ENCODE measurements at regions not wholly inside any gene's neighbourhood (a gene's known extent, or its start where the extent isn't known, plus 50 kb on each side); places are given as distances from the start of the nearest gene placed in this dataset.

DNA sequence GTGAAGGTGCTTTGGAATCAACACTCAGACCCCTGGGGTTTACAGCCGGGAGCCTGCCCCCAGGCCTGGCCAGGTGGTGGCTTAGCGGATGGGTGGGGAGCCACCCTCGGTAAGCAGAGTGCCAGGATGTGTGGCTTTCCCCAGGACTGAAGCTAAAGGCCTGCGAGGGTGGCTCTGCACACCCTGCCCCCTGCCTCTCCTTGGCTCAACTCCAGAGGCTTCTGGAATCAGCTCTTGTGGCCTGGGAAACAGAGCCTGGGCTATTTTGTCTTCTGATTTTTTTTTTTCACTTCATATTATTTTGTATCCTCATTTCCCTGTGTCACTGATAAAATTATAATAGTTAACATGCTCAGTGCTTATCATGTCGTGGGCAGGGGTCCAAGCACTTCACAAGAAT, 79.8 kb downstream of the RHOB start:
- no peak for DNase-seq (ENCODE audit: low spot score)
- TF ChIP-seq, protein P1, sequence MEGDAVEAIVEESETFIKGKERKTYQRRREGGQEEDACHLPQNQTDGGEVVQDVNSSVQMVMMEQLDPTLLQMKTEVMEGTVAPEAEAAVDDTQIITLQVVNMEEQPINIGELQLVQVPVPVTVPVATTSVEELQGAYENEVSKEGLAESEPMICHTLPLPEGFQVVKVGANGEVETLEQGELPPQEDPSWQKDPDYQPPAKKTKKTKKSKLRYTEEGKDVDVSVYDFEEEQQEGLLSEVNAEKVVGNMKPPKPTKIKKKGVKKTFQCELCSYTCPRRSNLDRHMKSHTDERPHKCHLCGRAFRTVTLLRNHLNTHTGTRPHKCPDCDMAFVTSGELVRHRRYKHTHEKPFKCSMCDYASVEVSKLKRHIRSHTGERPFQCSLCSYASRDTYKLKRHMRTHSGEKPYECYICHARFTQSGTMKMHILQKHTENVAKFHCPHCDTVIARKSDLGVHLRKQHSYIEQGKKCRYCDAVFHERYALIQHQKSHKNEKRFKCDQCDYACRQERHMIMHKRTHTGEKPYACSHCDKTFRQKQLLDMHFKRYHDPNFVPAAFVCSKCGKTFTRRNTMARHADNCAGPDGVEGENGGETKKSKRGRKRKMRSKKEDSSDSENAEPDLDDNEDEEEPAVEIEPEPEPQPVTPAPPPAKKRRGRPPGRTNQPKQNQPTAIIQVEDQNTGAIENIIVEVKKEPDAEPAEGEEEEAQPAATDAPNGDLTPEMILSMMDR (IDR thresholded peaks at IDR 0.05; ENCODE audit: borderline replicate concordance, control extremely low read depth, extremely low read depth, insufficient read depth, missing control alignments), result no peak
- in situ Hi-C loops (cut with MboI; ENCODE audit: low sequenced_read_pairs, unreplicated experiment), result no loop called here

DNA sequence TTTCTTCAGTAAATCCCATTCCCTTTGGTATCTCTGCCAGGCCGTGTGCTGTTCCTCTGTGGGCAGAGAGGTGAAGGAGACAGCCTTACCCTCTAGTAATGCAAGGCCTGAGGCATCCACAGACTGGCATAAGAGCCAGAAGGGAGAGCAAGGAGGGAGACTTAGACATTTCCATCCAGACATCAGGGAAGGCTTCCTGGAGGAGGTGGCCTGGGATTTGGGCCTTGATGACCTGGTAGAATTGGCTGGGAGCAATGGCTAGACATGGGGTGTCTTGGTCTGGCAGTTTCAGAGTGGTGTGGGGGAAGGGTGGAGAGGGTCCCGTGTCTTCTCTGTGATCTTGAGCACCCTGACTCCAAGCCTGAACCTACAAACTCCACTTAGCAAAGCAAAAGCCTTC, 81.8 kb downstream of the RHOB start:
- in situ Hi-C loops (cut with MboI; ENCODE audit: low sequenced_read_pairs, unreplicated experiment), result no loop called here
- TF ChIP-seq, protein P1 (IDR thresholded peaks at IDR 0.05; ENCODE audit: borderline replicate concordance, control extremely low read depth, extremely low read depth, insufficient read depth, missing control alignments), result no peak
- DNase-seq (ENCODE audit: low spot score), result no peak

DNA sequence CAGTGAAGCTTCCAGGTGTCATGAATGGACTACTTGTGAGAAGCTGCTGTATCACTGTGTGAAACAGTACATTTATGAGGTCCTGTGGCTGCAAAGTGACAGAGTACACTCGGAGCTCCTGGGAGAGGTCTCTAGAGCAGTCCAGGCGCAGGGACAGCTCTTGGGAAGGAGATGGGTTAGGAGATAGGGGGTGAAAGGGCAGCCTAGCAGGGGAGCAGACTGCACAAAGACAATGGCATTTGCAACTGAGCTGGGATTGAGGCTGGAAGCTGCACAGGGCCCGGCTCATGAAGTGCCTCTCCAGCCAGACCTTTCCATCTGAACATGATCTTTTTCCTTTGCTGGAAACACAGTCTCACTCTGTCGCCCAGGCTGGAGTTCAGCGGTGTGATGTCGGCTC, 83.6 kb downstream of the RHOB start:
- in situ Hi-C loops (cut with MboI; ENCODE audit: low sequenced_read_pairs, unreplicated experiment), result no loop called here
- no peak for DNase-seq (ENCODE audit: low spot score)

DNA sequence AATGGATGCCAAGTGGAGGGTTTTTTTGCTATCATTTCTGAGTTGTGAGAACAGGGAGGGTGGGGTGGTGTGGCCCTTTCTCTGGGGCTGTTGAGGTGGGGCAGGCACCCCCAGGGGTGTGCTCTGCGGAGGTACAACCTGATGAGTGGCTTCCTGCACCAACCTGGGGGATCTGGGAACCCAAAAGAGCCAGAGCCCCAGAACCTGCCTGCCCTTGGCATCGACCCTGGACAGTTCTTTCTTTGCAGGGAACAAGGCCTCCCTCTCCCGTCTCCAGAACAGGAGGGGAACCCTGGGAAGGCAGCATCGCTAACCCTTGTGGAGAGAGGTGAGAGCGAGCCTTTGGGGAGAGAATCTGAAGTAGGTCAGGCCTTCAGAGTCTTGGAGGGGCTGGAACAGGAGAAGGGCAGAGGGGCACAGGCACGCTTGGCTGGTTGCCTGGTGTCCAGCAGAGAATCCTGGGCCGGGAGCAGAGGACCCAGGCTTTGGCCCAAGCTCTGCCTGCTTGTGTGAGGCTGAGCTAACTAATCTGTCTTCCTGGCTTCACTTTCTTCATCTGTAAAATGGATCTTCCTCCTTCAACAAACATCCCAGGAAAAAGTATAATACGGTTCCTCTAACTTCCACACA, 84.9 kb downstream of the RHOB start:
- TF ChIP-seq, protein P1 (IDR thresholded peaks at IDR 0.05; ENCODE audit: borderline replicate concordance, control extremely low read depth, extremely low read depth, insufficient read depth, missing control alignments), result no peak
- in situ Hi-C loops (cut with MboI; ENCODE audit: low sequenced_read_pairs, unreplicated experiment), result no loop called here
- no peak for DNase-seq (ENCODE audit: low spot score)

More for the DNA sequence above, 83.6 kb downstream of the RHOB start:
- TF ChIP-seq, protein P1 (IDR thresholded peaks at IDR 0.05; ENCODE audit: borderline replicate concordance, control extremely low read depth, extremely low read depth, insufficient read depth, missing control alignments), result no peak

DNA sequence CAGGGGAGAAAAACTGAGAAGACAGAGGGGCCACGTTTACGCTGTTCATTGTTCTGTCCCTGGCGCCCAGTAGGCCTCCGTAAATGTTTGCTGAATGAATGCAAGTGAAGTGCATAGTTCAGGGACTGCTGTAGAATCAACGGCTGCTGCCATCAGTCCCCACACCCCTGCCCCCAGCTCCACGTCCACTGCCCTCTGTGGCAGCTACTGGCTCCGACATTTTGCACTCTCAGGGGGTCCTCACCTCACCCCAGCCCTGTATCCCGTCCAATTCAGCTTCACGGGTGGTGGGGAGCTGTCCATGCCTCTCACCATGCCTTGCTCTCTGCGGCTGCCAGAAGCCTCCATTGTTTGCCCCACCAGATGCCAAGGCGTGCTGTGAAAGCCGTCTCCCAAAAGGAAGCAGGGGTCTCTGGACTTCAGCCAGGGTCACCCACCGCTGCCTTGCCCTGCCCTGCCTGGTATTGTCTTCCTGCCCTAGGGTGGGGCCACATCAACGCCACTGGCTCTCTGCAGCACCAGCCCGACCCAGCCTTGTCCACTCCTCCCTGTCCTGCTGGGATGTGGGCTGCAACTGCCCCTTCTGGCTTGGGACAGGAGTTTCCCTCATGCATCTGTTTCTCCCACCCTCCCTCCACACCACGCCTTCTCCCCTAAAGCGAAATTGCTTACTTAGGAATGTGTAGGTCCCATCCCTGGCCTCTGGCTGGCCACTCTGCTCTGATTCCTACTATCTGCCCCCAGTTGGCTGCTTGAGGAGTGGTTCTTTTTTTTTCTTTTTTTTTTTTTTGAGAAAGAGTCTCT, 86.0 kb downstream of the RHOB start:
- in situ Hi-C loops (cut with MboI; ENCODE audit: low sequenced_read_pairs, unreplicated experiment), result no loop called here
- no peak for DNase-seq (ENCODE audit: low spot score)
- TF ChIP-seq, protein P1 (IDR thresholded peaks at IDR 0.05; ENCODE audit: borderline replicate concordance, control extremely low read depth, extremely low read depth, insufficient read depth, missing control alignments), result no peak

DNA sequence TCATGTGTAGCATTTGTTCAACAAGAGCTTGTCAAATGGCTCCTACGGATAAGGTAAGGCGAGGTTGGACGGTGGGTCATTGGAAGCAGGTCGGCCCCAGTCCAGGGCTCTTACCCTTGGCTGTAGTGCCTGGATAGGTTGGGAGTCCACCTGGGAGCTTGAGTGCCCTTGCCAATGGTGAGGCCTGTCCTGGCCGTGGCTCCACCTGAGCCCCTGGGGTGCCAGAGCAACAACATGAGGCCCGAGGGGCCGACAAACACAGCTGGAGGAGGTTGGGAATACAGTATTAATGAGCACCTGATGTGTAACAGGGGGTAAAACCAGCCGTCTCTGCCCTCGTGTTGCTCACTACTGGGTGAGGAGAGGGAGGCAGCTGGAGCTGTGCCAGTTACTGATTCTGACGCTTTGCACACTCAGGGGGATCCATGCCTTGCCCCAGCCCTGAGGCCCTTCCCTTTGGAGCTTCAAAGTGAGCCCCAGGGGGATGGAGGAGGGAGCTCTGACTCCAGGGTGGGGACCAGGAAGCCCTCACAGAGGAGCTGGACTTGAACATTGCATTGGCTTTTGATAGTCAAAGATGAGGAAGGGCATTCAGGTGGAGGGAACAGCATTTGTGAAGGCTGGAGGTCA, 87.2 kb downstream of the RHOB start:
- in situ Hi-C loops (cut with MboI; ENCODE audit: low sequenced_read_pairs, unreplicated experiment), result no loop called here
- TF ChIP-seq, protein P1 (IDR thresholded peaks at IDR 0.05; ENCODE audit: borderline replicate concordance, control extremely low read depth, extremely low read depth, insufficient read depth, missing control alignments), result no peak
- DNase-seq (ENCODE audit: low spot score), result no peak
